NCI-H226 (cell line): ENCODE measurements at regions not wholly inside any gene's neighbourhood (a gene's known extent, or its start where the extent isn't known, plus 50 kb on each side); places are given as distances from the start of the nearest gene placed in this dataset.
"Not testable (repeated sequence)": the region's sequence is repeated elsewhere in the genome, so short reads cannot be mapped to it uniquely, and the experiment has no call there.

Experiments
- DNase-seq: peaks from one replicate; pipeline ENCODE4 v3.0.0-alpha.2; 2015

DNA sequence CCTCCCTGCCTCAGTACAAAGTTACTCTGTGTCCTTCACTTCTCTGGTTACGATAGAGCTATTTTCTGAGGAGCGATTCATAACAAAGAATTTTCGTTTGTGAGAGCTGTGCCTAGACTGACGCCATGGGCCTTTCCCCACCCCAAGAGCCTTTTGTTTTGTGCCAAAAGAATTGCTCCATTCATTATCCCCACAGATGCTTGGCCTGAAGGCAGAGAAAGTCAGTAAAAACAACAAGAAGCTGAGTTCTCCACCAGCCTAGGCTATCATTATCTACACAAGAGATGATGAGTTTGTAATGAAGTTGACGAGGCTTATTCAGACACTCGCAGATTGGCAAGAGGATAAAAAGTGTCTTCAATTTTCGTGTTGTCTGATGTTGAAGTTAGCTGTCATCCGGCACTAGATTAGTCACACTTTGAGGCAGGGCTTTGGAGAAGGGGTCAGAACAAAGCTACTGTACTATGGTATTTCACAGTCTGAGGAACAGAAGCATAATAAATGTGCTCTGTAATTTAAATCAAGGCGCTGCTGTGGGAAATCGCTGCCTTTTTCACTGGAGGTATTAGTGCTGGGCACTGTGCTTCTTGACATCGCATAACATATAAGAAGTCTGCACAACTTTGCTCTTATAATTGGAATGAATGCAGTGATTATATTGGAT is 278.4 kb upstream of the FIGN start:
- no peak for DNase-seq

GRCh38 chr2:164012581-164012980 is 276.8 kb upstream of the FIGN start:
- DNase-seq, result no peak

- DNase-seq, result no peak
Observed at GRCh38 chr2:164009756-164010337, 274.0 kb upstream of the FIGN start.

DNA sequence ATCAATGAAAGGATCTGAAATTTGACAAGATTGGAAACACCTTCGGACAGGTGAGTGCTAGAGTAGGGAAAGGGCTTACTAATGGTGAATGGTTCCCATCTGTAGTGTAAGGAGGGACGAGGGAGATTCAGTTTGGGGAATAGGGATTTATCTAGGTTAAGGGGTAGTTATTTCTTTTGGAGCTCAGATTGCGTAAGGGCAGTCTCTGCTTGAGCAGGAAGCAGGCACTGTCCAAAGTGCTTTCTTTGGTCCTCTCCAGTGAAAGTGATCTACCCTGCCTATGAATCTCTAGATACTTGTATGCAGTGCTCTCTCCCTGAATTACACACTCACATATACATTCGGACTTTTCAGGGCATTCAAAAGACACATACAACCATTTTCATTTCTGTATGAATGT is 272.9 kb upstream of the FIGN start:
- no peak for DNase-seq

- DNase-seq, result no peak
Observed at GRCh38 chr2:164006704-164007103, 270.9 kb upstream of the FIGN start.

GRCh38 chr2:164000176-164000575 is 264.4 kb upstream of the FIGN start:
- DNase-seq, result no peak

- DNase-seq, result no peak
Observed at GRCh38 chr2:163997466-163997865, 261.7 kb upstream of the FIGN start.

GRCh38 chr2:163990541-163990940 is 254.7 kb upstream of the FIGN start:
- no peak for DNase-seq

DNA sequence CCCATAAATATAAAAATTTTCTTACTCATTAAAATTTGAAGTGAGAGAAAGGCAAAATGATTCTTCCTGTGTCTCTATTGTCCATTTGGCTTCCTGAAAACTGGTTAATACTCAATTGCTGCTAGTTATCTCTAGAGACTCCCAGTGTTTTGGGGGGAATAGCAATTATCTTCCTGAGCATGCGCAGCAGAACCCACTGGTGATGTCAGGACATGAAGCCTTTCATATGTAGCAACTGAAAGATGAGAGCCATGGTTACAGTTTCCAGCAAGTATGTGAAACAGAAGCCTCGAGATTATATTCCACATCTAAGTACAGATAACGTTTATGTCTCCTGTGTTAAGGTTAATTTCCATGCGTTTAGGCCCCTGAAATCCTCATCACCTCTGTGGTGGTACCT is 254.3 kb upstream of the FIGN start:
- DNase-seq, result no peak

DNA sequence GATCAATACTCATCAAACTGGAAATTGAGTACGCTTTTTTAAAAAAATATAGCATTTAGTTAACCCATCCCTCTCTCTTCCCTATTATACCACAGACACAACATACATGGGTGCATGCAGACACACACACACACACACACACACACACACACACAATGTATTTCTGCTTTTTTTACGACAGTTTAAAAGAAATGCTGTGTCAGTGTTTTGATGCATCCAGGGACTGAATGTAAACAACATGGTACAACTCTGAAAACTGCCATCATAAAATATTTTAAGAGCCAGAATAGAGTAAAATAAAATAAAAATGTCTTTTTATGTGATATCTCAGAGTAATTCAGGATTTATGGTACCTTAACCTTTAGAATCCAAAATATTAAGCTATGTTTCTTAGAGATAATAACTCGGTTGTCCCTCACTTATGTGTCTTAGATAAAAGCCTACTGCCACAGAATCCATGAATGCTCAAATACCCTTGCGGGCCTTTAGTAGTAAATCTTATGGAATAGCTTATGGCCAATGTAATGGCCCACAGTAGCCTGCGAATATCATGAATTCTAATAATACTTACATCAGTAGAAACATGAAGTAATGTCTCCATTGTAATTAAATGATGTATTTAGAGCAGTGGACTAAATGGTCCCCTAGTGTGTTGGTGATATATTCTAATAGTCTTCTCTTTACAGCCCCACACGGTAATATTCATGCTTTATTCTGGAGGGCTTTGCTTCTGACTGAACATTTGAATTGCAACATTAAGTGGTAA is 251.6 kb upstream of the FIGN start:
- no peak for DNase-seq

DNA sequence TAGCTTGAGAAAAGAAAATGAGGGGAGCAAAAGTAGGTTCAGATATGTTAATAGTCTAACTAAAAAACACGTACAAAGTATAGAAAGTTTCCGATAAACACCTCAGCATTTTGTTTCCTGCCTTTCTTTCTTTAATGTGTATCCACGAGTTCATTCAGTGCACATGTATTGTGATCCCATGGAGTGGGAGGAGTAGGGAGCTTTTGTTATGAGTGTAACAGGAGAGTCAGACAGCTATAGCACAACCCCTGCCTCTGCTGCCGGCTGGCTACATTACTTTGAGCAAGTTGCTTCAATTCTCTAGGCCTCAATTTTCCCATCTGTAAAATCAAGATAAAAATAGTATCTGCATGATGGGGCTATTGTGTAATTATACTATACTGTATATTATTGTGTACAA is 249.2 kb upstream of the FIGN start:
- DNase-seq, result no peak

GRCh38 chr2:163983911-163984310 is 248.1 kb upstream of the FIGN start:
- no peak for DNase-seq

- no peak for DNase-seq
Observed at GRCh38 chr2:163982938-163983337, 247.1 kb upstream of the FIGN start.

DNA sequence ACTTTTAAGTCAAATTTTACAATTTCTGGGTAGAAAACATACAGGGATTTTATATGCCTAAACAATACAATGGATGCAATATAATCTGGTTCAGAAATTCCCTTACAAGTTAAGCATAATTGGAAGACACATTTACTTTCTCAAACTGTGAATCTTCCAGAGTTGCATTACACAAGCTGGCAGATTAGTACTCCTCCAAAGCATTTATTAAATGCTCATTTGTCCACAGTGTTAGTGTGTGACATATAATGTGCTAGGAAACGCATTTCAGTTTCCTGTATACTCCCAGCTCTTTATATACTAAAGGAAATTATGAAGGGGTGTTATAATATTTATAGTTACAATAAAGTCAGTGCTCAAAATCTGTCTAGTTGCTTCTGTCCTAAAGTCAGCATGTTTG is 239.0 kb upstream of the FIGN start:
- DNase-seq, result no peak

- no peak for DNase-seq
Observed at GRCh38 chr2:163970058-163970813, 234.4 kb upstream of the FIGN start.

DNA sequence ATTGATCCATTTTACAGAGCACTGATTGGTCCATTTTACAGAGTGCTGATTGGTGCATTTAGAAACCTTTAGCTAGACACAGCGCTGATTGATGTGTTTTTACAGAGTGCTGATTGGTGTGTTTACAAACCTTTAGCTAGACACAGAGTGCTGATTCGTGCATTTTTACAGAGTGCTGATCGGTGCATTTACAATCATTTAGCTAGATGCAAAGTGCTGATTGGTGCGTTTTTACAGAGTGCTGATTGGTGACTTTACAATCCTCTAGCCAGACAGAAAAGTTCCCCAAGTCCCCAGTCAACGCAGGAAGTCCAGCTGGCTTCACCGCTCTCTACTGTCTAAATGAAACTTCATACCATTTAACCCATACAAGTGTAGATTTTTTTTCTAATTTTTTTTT is 228.5 kb upstream of the FIGN start:
- DNase-seq, result not testable (repeated sequence)

DNA sequence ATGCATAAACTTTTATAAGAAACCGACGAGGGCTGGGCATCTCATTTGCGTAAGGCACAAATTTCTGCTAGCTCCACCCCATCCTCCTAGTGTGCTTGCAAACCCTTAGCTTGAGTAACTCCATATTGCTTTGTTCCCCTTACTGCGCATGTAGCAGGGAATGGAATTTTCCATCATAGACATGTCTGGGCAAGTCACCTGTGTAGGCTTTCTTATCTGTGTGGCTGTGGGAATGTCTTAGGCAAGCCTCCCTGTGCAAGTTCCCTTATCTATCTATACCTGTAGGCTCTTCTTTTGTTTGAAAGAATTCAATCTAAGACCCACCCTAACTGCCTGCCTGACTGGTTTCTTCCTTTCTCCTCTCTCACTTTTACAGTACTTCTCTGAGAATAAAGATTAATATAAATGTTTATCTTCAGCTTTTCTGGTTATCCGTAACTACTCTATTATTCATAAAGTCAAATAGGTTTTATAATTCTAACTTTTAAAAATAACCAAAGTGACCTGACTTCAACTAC is 217.6 kb upstream of the FIGN start:
- no peak for DNase-seq

DNA sequence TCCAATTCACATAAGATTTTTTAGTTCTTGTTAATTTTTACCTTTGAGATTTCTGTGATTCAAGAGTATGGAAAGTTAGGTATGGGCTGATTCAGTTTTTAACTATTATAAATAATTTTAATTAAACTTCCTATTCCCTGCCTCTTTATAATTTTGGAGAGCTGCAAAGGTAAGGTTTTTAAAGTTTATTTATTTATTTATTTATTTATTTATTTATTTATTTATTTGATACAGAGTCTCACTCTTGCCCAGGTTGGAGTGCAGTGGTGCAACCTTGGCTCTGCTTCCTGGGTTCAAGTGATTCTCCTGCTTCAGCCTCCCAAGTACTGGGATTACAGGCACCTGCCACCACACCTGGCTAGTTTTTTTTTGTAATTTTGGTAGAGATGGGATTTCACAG is 215.5 kb upstream of the FIGN start:
- DNase-seq, result no peak

- DNase-seq, result peak; percentile 22
Observed at GRCh38 chr2:163949693-163950092, 213.9 kb upstream of the FIGN start.

DNA sequence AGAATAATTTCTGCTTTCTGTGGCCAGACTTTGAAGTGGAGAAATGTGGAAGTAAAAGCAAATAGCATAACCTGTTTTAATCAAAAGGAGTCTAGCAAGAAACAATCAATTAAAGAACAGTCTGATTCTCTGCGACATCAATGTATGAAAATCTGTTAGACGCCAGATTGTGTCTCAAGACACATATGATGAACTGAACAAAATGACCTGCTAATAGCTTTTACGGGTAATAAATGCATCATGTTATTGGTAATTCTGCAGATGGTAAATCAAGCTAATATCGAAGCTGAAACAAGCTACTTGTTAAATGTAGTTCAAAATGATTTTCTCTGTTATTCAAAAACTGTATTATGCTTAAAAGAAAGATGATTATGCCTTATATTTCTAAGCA is 208.5 kb upstream of the FIGN start:
- DNase-seq, result no peak

DNA sequence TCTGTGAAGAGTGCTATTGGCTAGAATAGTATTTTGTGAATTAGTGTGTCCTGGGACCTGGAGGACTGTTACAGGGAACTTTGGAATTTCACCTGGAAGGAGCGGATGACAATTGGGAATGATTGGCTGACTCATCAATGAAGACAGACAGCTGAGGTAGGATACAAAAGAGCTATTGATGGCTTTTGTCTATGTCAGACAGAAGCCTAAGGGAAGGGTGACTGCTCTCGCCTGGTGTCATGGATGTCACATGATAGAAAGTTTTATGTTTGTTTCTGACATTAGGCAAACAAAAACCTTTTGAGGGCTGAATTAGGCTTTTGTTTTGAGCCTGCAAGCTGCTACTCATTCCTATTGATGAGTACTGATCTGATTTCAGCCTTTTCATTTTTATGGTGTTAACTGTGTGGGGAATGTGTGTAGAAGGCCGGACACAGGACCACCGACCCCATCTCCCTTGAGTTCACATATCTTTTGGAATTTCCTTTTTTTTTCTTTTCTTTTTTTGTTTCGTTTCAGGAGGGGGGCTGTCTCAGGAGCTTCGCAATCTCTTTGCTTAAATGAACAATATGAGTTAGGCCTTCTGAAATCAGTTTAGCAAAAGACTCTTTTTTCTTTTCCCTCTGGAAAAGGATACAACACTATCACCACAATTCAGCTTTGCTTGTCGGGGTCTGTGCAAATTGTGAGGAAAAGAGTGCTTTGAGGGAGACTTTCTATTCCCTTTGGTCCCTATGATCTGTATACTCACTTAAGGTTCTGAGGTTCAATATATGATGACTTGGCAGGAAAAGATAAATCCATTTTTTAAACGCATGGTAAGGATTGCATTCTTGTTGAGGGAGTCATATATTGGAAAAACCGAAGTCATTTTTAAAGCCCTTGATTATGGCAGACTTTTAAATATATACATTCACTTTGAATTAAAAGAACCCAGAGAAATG is 207.9 kb upstream of the FIGN start:
- DNase-seq, result no peak

GRCh38 chr2:163934131-163934530 is 198.3 kb upstream of the FIGN start:
- peak; percentile 5 for DNase-seq
